IMR-90 (cell line): ENCODE measurements at regions not wholly inside any gene's neighbourhood (a gene's known extent, or its start where the extent isn't known, plus 50 kb on each side); places are given as distances from the start of the nearest gene placed in this dataset.

Experiments
- ATAC-seq: fragments of 200-7000 bp; cut with Tn5 transposase; 2 replicates; pipeline ENCODE4 v1.9.1; 2020; ENCODE audit warnings: low read depth, mild to moderate bottlenecking, moderate library complexity
- BruUV-seq: library from RNA; stranded (reverse); fragments of 400-500 nt; replicated peaks from 2 replicates; lab custom pipeline; 2021; lab: Mats Ljungman, UMichigan
- CTCF ChIA-PET: fragments of 300-600 bp; formaldehyde crosslinking; extraction: SDS; loops from one replicate; lab custom pipeline; 2021; ENCODE audit warnings: antibody characterized with exemption; lab: Yijun Ruan, JAX
- POLR2A ChIA-PET: fragments of 300-600 bp; sonication (Branson Sonifier 250); formaldehyde crosslinking; loops from one replicate; lab custom pipeline; 2022; ENCODE audit warnings: antibody characterized with exemption; ENCODE audit not compliant: unreplicated experiment; lab: Charles Lee
- DNase-seq: peaks from one replicate; pipeline ENCODE4 v3.0.0; 2013
- H2AFZ ChIP-seq: replicated peaks from 2 replicates; pipeline ENCODE3; 2013; ENCODE audit warnings: low read length, mild to moderate bottlenecking; ENCODE audit not compliant: poor library complexity
- H2AK5ac ChIP-seq: 2 replicates; pipeline ENCODE4 v1.6.1; 2013; ENCODE audit warnings: low read depth, low read length, inconsistent platforms
- H2AK9ac ChIP-seq: replicated peaks from 2 replicates; pipeline ENCODE3; 2013; ENCODE audit warnings: mild to moderate bottlenecking, low read depth, low read length, moderate library complexity; ENCODE audit not compliant: poor library complexity
- H2BK120ac ChIP-seq: 2 replicates; pipeline ENCODE4 v1.6.1; 2013; ENCODE audit warnings: low read depth, low read length, inconsistent platforms
- H2BK15ac ChIP-seq: 3 replicates; pipeline ENCODE4 v1.6.1; 2013; ENCODE audit warnings: low read depth, low read length, inconsistent platforms
- H2BK20ac ChIP-seq: 2 replicates; pipeline ENCODE4 v1.6.1; 2013; ENCODE audit warnings: low read depth, mild to moderate bottlenecking, inconsistent platforms, low read length, moderate library complexity
- H2BK5ac ChIP-seq: 2 replicates; pipeline ENCODE4 v1.6.1; 2013; ENCODE audit warnings: mild to moderate bottlenecking, low read depth, low read length, inconsistent platforms; ENCODE audit not compliant: poor library complexity, severe bottlenecking
- H3K14ac ChIP-seq: replicated peaks from 2 replicates; pipeline ENCODE4 v1.6.1; 2013; ENCODE audit warnings: low read depth, low read length, inconsistent platforms
- H3K18ac ChIP-seq: 2 replicates; pipeline ENCODE4 v1.6.1; 2013; ENCODE audit warnings: low read depth, low read length, control low read depth
- H3K23ac ChIP-seq: 2 replicates; pipeline ENCODE4 v1.6.1; 2013; ENCODE audit warnings: low read depth, low read length, inconsistent platforms
- H3K27ac ChIP-seq: 2 replicates; pipeline ENCODE4 v1.5.1; 2013; ENCODE audit warnings: mild to moderate bottlenecking, control low read depth, low read length; ENCODE audit not compliant: insufficient read depth
- H3K27me3 ChIP-seq: 2 replicates; pipeline ENCODE4 v1.6.1; 2013; ENCODE audit warnings: low read length; ENCODE audit not compliant: control insufficient read depth, insufficient read depth
- H3K36me3 ChIP-seq: 2 replicates; pipeline ENCODE4 v1.6.1; 2013; ENCODE audit warnings: low read length, mixed read lengths; ENCODE audit not compliant: control insufficient read depth, insufficient read depth
- H3K4ac ChIP-seq: 2 replicates; pipeline ENCODE4 v1.6.1; 2013; ENCODE audit warnings: low read depth, low read length, inconsistent platforms
- H3K4me1 ChIP-seq: 2 replicates; pipeline ENCODE4 v1.6.1; 2013; ENCODE audit warnings: low read length, mixed read lengths; ENCODE audit not compliant: control insufficient read depth, insufficient read depth
- H3K4me2 ChIP-seq: 2 replicates; pipeline ENCODE4 v1.6.1; 2013; ENCODE audit warnings: low read depth, mild to moderate bottlenecking, control low read depth, low read length, moderate library complexity
- H3K4me3 ChIP-seq: 2 replicates; pipeline ENCODE4 v1.5.1; 2013; ENCODE audit warnings: low read depth, mild to moderate bottlenecking, control low read depth, low read length, moderate library complexity; ENCODE audit not compliant: insufficient read depth
- H3K56ac ChIP-seq: 2 replicates; pipeline ENCODE4 v1.6.1; 2013; ENCODE audit warnings: low read length, inconsistent platforms; ENCODE audit not compliant: insufficient read depth; ENCODE audit errors: extremely low read depth
- H3K79me1 ChIP-seq, 2 experiments: 2 replicates each; pipeline ENCODE4 v1.6.1; 2013; ENCODE audit warnings: low read length in 2 of 2, inconsistent platforms in 1 of 2, low read depth in 1 of 2
- H3K9ac ChIP-seq: 2 replicates; pipeline ENCODE4 v1.6.1; 2013; ENCODE audit warnings: low read depth, low read length, control low read depth
- H3K9me1 ChIP-seq: 2 replicates; pipeline ENCODE4 v1.6.1; 2013; ENCODE audit warnings: low read length, inconsistent platforms; ENCODE audit not compliant: insufficient read depth
- H3K9me3 ChIP-seq: 2 replicates; pipeline ENCODE4 v1.6.1; 2013; ENCODE audit warnings: low read length; ENCODE audit not compliant: control insufficient read depth, insufficient read depth
- H4K20me1 ChIP-seq: 2 replicates; pipeline ENCODE4 v1.6.1; 2013; ENCODE audit warnings: low read length, inconsistent platforms; ENCODE audit not compliant: insufficient read depth
- H4K5ac ChIP-seq: 2 replicates; pipeline ENCODE4 v1.6.1; 2013; ENCODE audit warnings: mild to moderate bottlenecking, low read depth, low read length, control low read depth
- H4K8ac ChIP-seq, 2 experiments: 2 replicates each; pipeline ENCODE4 v1.6.1; 2013; ENCODE audit warnings: low read depth in 2 of 2, low read length in 2 of 2, control low read depth in 1 of 2, inconsistent platforms in 1 of 2
- H4K91ac ChIP-seq: 2 replicates; pipeline ENCODE4 v1.6.1; 2013; ENCODE audit warnings: low read depth, low read length, inconsistent platforms; ENCODE audit not compliant: insufficient read depth
- BHLHE40 ChIP-seq: fragments of 150-350 bp; IDR thresholded peaks from 2 replicates; pipeline ENCODE4 v1.6.1; 2016; ENCODE audit warnings: mild to moderate bottlenecking, low read depth, low read length
- FOS ChIP-seq: fragments of 150-350 bp; IDR thresholded peaks from 2 replicates; pipeline ENCODE4 v1.6.1; 2016; ENCODE audit warnings: low read depth, low read length
- MAFK ChIP-seq: IDR thresholded peaks from 2 replicates; pipeline ENCODE4 v1.6.1; 2012; ENCODE audit warnings: low read depth, low read length, improper control_type of control experiment
- RCOR1 ChIP-seq: IDR thresholded peaks from 2 replicates; pipeline ENCODE4 v1.6.1; 2012; ENCODE audit warnings: mild to moderate bottlenecking, low read length, improper control_type of control experiment; ENCODE audit not compliant: insufficient replicate concordance
- WGBS, 2 experiments: methylation state at CpG; one replicate each; pipeline versions ENCODE4 v1.1.5 to v1.1.7; 2013; ENCODE audit warnings: missing lambda C conversion rate in 2 of 2; ENCODE audit not compliant: insufficient read length in 1 of 2; ENCODE audit errors: extremely low coverage in 2 of 2; 5-methylcytosine and 5-hydroxymethylcytosine counted together
- dilution Hi-C: fragments of 300-500 bp; cut with HindIII; formaldehyde crosslinking; loops from one replicate; pipeline ENCODE4 v1.14.3; 2018; ENCODE audit warnings: low sequenced_read_pairs; ENCODE audit not compliant: unreplicated experiment
- in situ Hi-C: fragments of 300-500 bp; cut with MboI; formaldehyde crosslinking; loops from 3 replicates; pipeline ENCODE4 v1.14.3; 2019; ENCODE audit warnings: low sequenced_read_pairs, inconsistent platforms, mixed read lengths
- intact Hi-C: fragments of 100-400 bp; cut with micrococcal nuclease; formaldehyde crosslinking; loops from 2 replicates; pipeline ENCODE4 v1.10.0; 2022
- TF ChIP-seq, protein P1 (sequence below): fragments of 150-350 bp; IDR thresholded peaks from 2 replicates; pipeline ENCODE4 v1.6.1; 2016; ENCODE audit warnings: low read depth, mild to moderate bottlenecking, low read length, moderate library complexity, borderline replicate concordance
- TF ChIP-seq, protein P2 (sequence below): fragments of 150-350 bp; IDR thresholded peaks from 2 replicates; pipeline ENCODE4 v1.6.1; 2017; ENCODE audit warnings: mild to moderate bottlenecking, antibody characterized with exemption, low read length, low read depth

DNA sequence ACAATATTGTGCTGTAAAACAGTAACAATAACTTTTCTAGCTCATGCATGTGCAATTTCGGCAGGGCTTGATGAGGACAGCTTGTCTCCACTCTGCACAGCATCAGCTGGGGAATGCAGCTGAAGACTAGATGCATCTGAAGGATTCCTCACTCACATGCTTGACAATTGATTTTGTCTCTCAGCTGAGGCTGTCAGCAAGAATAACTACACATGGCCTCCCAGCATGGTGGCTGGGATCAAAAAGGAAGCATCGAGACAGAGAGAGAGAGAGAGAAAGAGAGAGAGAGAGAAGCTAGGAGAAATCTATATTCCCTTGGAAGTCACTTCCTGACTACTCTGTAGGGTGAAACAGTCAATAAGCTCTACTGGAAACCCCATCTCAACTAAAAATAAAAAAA lies 487.1 kb downstream of the PLOD2 start:
- CTCF ChIA-PET: no interaction called here
- no peak overlapping the region for H3K23ac ChIP-seq
- H3K36me3 ChIP-seq: no peaks in the 10 kb centered on the region
- no peak overlapping the region for H3K4me3 ChIP-seq
- no peak overlapping the region for H2BK120ac ChIP-seq
- H3K4ac ChIP-seq: no peak overlapping the region
- POLR2A ChIA-PET: no interaction called here
- H3K27me3 ChIP-seq: no peaks in the 10 kb centered on the region
- no peak overlapping the region for H3K9ac ChIP-seq
- no peak overlapping the region for H2BK15ac ChIP-seq
- H4K91ac ChIP-seq: no peak overlapping the region
- BruUV-seq: no TSS peak
- H3K56ac ChIP-seq: no peak overlapping the region
- H3K18ac ChIP-seq: no peak overlapping the region
- H4K20me1 ChIP-seq: no peaks in the 10 kb centered on the region
- TF ChIP-seq, protein P1, sequence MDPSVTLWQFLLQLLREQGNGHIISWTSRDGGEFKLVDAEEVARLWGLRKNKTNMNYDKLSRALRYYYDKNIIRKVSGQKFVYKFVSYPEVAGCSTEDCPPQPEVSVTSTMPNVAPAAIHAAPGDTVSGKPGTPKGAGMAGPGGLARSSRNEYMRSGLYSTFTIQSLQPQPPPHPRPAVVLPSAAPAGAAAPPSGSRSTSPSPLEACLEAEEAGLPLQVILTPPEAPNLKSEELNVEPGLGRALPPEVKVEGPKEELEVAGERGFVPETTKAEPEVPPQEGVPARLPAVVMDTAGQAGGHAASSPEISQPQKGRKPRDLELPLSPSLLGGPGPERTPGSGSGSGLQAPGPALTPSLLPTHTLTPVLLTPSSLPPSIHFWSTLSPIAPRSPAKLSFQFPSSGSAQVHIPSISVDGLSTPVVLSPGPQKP: no peak
- TF ChIP-seq BHLHE40: no peak
- no peak for TF ChIP-seq MAFK
- no peak for TF ChIP-seq RCOR1
- TF ChIP-seq, protein P2, sequence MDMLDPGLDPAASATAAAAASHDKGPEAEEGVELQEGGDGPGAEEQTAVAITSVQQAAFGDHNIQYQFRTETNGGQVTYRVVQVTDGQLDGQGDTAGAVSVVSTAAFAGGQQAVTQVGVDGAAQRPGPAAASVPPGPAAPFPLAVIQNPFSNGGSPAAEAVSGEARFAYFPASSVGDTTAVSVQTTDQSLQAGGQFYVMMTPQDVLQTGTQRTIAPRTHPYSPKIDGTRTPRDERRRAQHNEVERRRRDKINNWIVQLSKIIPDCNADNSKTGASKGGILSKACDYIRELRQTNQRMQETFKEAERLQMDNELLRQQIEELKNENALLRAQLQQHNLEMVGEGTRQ: no peak
- TF ChIP-seq FOS: no peak
- in situ Hi-C loops (no loop called here), intact Hi-C loops (no loop called here), dilution Hi-C loops (no loop called here)
- ATAC-seq: no peak
- no peak overlapping the region for H2BK5ac ChIP-seq
- H3K27ac ChIP-seq: no peak overlapping the region
- H2AK9ac ChIP-seq: no peak overlapping the region
- no peak overlapping the region for H2AFZ ChIP-seq
- H2BK20ac ChIP-seq: no peak overlapping the region
- H3K9me1 ChIP-seq: no peaks in the 10 kb centered on the region
- H3K4me1 ChIP-seq: no peaks in the 10 kb centered on the region
- no peak overlapping the region for H4K5ac ChIP-seq
- H3K9me3 ChIP-seq: no peaks in the 10 kb centered on the region
- H3K4me2 ChIP-seq: no peak overlapping the region
- H2AK5ac ChIP-seq: no peak overlapping the region
- no peaks in the 10 kb centered on the region for H3K79me1 ChIP-seq
- no peak overlapping the region for H3K14ac ChIP-seq
- WGBS, 2 experiments: no CpG with 5 or more reads among the region's 2 CpGs
- no peak for DNase-seq
- H4K8ac ChIP-seq: no peak overlapping the region
